ENCODE measurements at regions not wholly inside any gene's neighbourhood (a gene's known extent, or its start where the extent isn't known, plus 50 kb on each side); places are given as distances from the start of the nearest gene placed in this dataset.

DNA sequence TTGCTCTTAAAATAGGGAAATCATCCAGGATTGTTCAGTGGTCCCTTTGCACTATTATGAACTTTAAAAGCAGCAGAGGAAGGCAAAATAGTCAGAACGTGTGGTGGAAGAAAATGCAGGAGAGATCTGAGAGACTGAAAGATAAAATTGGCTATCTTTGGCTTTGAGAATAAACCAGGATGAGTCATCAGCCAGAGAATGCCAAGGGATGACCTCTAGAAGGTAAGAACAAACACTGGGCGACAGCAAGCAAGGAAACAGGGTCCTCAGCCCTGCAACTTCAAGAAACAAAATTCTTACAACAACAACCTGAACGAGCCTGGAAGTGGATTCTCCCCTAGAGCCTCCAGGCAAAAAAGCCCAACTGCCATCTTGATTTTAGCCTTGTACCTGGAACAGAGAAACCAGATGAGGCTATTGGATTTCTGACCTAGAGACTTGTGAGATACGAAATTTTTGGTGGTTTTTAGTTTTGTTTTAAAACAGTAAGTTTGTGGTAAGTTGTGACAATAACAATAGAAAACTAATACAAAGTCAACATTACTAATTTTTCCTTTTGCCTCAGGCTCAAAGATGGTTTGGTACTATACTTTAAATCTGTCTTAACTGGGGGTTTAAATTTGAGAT is 130.2 kb upstream of the CNTNAP2 start:
- TF ChIP-seq POLR2A (IDR thresholded peaks at IDR 0.05) (no peak), POLR2AphosphoS5 (IDR thresholded peaks at IDR 0.05) (no peak)
- TF ChIP-seq, protein P1, sequence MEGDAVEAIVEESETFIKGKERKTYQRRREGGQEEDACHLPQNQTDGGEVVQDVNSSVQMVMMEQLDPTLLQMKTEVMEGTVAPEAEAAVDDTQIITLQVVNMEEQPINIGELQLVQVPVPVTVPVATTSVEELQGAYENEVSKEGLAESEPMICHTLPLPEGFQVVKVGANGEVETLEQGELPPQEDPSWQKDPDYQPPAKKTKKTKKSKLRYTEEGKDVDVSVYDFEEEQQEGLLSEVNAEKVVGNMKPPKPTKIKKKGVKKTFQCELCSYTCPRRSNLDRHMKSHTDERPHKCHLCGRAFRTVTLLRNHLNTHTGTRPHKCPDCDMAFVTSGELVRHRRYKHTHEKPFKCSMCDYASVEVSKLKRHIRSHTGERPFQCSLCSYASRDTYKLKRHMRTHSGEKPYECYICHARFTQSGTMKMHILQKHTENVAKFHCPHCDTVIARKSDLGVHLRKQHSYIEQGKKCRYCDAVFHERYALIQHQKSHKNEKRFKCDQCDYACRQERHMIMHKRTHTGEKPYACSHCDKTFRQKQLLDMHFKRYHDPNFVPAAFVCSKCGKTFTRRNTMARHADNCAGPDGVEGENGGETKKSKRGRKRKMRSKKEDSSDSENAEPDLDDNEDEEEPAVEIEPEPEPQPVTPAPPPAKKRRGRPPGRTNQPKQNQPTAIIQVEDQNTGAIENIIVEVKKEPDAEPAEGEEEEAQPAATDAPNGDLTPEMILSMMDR (IDR thresholded peaks at IDR 0.05) = no peak
- no peak overlapping the region for H3K4me3 ChIP-seq
- no peaks in the 10 kb centered on the region for H3K27me3 ChIP-seq
- intact Hi-C loops (cut with DNase I) = no loop called here
- DNase-seq = no peak
- H3K36me3 ChIP-seq = no peaks in the 10 kb centered on the region
- no peak overlapping the region for H3K27ac ChIP-seq
- no peaks in the 10 kb centered on the region for H3K9me3 ChIP-seq
- H3K4me1 ChIP-seq = no peaks in the 10 kb centered on the region
- WGBS, 2 donors = 41 to 57% methylated on average over 4 of the region's 4 CpGs

DNA sequence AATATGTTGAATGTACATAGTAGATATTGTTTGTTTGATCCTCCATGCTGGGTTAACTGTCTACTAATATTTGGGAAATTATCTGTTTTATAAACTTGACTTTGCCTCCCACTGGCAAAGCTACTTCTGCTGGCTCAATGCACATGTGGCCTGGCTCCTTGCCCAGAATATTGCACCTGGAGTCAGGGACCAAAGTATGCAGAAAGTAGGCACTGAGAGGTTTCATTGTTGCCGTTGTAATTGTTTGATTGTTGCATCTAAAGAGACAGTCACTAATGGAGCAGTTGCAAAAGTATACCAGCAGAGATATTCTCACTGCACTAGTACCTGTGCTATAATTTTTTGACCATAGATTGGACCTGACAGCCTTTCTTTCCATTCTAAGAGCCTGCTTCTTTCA is 137.8 kb upstream of the CNTNAP2 start:
- 44 to 94% methylated on average over 1 of the region's 1 CpG for WGBS, 2 donors
- Histone ChIP-seq H3K4me1 (no peaks in the 10 kb centered on the region), H3K36me3 (no peaks in the 10 kb centered on the region), H3K9me3 (peaks cover 0 to 9% (median 0%) of the 10 kb centered on the region in 4 donors), H3K27me3 (no peaks in the 10 kb centered on the region), H3K27ac (no peak overlapping the region), H3K4me3 (no peak overlapping the region)
- intact Hi-C loops (cut with DNase I) = no loop called here
- DNase-seq = no peak
- TF ChIP-seq EP300 (IDR thresholded peaks at IDR 0.05) (no peak), POLR2AphosphoS5 (IDR thresholded peaks at IDR 0.05) (no peak), POLR2A (IDR thresholded peaks at IDR 0.05) (no peak)
- TF ChIP-seq, protein P1 (IDR thresholded peaks at IDR 0.05) = no peak

DNA sequence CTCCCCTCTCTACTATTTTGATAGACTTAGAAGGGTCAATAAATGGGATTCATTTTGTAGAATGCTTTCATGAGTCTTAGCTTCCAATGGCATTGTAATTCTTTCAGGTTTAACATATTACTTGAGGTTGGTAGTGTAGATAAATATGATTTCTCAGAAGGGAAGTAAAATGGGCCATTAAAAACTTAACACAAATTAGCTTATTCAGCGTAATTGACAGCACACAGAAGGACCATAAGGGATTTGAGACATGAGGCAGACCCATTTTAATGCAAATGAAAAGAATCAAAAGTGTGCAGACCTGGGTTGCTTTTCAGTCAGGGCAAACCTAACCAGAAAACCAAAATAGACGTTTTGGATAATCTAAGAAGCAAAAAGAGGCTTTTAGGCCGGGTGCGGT is 156.6 kb upstream of the CNTNAP2 start:
- DNase-seq = no peak

DNA sequence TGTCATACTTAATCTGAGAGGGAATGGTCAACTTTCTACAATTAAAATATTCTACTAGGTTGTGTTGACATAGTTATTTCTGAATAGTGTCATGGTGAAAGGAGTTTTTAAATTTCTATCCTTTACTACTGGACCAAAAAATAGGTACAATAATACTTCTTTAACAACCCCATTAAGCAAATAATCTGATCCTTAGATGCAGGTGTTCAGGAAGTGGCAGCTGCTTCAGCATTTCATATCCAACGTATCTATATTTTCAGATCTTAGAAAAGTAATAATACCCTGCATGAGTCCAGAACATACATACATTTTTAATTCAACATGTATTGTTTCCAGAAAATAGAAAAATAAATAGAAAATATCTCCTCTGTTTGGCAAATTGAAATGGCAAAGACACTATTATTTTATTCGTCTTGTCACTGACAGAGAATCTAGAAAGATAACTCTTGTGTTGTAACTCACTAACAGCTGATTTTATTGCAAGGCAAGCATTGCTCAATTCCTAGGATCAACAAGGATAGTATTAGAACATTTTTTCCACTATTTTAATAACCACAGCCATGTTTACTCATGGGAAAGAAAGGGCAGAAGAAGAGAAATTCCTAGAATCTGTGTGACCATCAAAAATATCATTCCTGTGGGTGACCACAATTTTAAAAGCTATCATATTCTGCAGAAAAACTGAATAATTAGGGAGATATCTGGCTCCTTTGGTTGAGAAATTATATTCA is 159.3 kb upstream of the CNTNAP2 start:
- no peak overlapping the region for H3K4me3 ChIP-seq
- H3K36me3 ChIP-seq = no peaks in the 10 kb centered on the region
- intact Hi-C loops (cut with DNase I) = no loop called here
- no peaks in the 10 kb centered on the region for H3K27me3 ChIP-seq
- TF ChIP-seq EP300 (IDR thresholded peaks at IDR 0.05) (no peak), POLR2AphosphoS5 (IDR thresholded peaks at IDR 0.05) (no peak), POLR2A (IDR thresholded peaks at IDR 0.05) (no peak)
- TF ChIP-seq, protein P1 (IDR thresholded peaks at IDR 0.05) = no peak
- H3K27ac ChIP-seq = no peak overlapping the region
- no peaks in the 10 kb centered on the region for H3K9me3 ChIP-seq
- no peaks in the 10 kb centered on the region for H3K4me1 ChIP-seq
- no peak for DNase-seq
- WGBS, 2 donors = 81 to 82% methylated on average over 2 of the region's 2 CpGs

More for the DNA sequence above, 156.6 kb upstream of the CNTNAP2 start:
- TF ChIP-seq POLR2AphosphoS5 (IDR thresholded peaks at IDR 0.05) (no peak), EP300 (IDR thresholded peaks at IDR 0.05) (no peak), POLR2A (IDR thresholded peaks at IDR 0.05) (no peak)
- TF ChIP-seq, protein P1 (IDR thresholded peaks at IDR 0.05) = no peak
- H3K9me3 ChIP-seq = peaks cover 0 to 5% (median 0%) of the 10 kb centered on the region in 4 donors
- H3K4me3 ChIP-seq = no peak overlapping the region
- H3K27me3 ChIP-seq = no peaks in the 10 kb centered on the region
- 57 to 79% methylated on average over 4 of the region's 4 CpGs for WGBS, 2 donors
- no peaks in the 10 kb centered on the region for H3K36me3 ChIP-seq
- intact Hi-C loops (cut with DNase I) = no loop called here
- H3K4me1 ChIP-seq = no peaks in the 10 kb centered on the region
- no peak overlapping the region for H3K27ac ChIP-seq

Measured in sigmoid colon (tissue), 6 donors.